Fibroblast of skin of scalp (primary cell): ENCODE measurements at regions not wholly inside any gene's neighbourhood (a gene's known extent, or its start where the extent isn't known, plus 50 kb on each side); places are given as distances from the start of the nearest gene placed in this dataset.

Experiments
- DNase-seq: peaks from one replicate; pipeline ENCODE4 v3.0.0-alpha.2; 2013

DNA sequence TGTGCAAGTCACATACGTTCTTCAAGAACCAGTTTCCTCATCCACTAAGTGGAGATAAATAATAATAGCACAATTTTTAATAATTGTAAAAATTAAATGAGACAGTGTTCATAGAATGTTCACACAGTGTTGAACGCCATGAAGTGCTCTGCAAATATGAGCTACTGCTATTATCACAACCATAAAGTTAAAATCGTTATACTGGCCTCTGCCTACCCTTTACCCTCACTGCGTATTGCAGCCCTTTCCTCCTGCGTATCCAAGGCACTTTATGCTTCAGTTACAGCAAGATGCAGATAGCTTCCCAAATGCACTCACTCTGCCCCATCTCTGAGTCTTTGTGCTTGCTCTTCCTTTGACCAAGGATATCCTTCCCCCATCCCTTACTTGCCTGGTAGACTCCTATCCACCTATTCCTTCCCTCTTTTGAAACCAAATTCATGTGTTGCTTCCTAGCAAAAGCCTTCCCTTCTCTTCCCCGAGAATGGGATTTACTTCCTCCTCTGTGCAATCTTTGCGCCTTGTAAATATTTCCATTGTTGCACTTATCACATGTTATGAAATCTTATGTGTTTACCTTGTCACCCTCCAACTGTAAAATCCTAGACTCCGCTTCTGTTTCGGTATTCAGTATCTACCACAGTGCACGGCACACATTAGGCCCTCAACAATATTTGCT, 196.9 kb downstream of the ADAMTS15 start:
- DNase-seq: no peak

DNA sequence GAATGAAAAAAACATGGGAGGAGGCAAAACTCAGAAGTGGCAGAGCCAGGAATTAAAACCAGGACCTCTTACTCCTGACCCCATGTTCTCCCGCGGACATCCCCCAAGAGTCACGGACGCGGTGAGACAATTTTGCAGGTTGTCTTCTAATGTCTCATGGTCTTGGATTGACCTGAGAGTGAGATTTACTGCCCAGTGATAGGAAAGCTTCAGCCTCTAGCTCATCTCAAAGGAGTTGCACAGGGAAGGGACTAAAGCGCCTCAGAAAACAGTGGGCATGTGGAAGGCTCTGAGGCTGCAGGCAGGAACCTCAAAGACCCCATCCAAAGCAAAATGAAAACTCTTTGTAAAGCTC, 197.4 kb downstream of the ADAMTS15 start:
- no peak for DNase-seq

DNA sequence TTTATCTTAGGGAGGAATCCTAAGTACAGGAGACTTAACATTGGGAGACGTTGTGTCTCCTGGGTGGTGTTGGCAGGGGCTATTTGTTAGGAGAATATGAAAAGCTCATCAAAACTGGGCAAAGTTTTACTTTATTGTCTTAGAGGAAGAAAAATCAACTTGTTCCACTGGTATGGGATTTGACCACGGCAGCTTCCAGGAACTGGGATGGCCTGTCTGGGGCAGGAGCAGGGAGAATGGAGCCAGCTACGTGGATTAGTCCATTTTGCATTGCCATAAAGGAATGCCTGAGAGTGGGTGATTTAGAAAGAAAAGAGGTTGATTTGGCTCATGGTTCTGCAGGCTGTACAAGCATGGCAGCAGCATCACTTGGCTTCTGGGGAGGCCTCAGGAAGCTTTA, 198.4 kb downstream of the ADAMTS15 start:
- no peak for DNase-seq

DNA sequence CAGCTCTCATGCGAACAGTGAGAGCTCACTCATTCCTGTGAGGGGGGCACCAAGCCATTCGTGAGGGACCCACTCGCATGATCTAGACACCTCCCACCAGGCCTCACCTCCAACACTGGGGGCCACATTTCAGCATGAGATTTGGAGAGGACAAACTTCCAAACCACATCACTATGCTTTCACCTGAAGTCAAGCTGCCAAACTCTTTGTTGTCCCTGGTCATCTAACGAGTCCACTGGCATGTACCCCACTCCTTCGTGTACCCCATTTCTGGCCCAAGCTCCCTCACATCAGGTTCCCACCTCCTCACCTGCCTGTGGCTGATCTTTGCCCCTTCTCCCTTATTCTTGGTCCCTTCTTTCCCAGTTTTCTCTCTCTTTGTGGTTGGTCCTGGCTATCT, 198.9 kb downstream of the ADAMTS15 start:
- DNase-seq: no peak

DNA sequence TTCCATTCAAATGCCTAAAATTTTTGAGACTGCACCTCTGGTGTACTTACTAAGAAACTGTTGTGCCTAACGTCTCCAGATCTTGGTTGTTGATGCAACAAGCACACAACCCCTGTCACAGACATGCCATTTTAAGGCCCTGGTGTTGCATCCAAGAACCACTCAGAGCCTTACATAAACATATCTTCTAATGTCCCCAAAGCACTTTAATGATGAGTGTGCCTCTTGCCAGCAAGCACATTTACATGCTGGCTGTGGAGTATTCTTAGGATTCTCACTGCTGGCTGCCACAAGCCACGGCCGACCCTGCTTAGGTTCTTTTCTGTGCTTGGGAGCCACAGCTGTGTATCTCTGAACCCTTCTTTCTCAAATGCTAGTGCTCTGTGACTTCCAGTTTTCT, 201.4 kb downstream of the ADAMTS15 start:
- DNase-seq: no peak

DNA sequence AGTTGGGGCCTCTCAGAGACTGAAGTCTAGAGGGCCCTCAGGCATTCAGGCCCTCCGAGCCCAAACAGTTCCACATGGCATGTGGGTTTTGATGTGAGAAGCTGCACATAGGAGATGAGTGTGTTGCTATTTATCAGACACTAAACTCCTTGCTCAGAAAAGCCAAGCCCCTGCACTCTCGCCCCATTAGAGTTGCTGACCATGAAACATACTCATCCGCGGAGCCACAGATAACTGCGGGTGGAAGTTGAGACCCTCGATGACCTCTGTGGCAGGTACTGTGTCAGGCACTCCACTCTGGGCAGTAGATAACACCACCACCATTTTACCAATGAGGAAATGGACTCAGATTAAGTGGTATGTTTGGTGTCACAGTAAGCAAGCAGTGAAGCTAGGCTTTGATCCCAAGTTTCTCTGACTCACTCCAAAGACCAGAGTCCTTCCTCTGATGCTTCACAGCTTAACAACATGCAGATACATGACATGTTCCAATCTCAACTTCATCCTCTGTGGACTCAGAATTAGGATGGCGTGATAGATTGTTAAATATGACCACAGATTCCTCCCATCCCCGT, 202.1 kb downstream of the ADAMTS15 start:
- DNase-seq: no peak

DNA sequence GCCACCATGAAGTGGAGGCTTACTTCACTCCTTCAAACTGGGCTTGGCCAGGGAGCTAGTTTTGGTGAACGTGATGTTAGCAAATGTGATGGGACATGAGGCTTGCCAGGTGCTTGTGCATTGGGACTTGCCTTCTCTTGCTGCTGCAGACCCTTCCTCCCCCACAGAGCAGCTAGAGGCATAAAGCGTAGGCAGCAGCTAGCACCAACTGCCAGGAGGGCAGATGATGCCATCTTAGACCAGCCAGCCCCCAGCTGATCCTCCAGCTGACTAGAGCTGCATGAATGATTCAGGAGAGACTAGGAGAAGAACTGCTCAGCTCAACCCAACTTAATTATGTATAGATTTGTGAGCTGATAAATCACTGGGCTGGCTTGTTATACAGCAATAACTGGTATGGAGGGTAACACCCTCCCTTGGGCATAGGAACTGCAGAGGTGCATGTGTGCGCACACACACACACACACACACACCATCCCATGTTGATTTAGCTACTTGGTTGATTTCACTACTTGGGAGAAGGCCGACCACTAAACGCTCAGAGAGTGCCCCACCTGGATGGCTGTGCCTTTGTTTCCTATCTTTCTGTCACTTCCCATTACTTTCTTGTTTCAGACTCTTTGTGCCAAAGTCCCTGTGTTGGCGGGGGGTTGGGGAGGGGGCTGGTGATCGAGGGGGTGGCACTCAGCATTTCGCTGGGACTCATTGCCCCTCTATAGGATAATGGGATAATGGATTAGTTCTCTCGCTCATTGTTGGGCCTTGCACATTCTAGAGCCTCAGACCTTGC, 202.8 kb downstream of the ADAMTS15 start:
- DNase-seq: no peak

DNA sequence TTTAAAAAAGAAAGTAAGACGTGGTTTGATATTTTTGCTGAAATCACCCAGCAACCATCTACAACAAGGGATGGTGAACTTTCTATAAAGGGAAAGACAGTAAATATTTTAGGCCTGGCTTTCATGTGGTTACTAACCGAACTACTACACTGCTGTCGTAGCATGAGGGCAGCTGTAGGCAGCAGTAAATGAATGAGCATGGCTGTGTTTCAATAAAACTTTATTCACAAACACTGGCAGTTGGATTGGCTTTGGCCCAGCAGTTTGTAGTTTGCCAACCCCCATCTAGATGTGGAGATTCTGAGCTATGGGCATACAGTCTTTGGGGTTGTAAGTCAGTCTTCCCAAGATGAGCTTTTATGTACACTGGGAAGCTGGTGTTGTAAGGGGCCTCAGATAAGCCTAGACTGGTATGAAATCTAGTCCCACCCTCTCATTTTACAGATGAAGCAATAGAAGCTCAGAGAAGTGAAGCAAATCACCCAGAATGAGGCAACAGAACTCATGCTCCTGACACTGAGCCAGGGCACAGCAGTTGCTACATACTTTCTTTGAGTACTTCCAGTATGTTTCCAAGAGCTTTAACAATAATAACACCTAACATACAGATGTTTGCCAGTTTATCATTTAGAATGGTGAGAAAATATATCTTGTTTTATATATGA, 204.4 kb downstream of the ADAMTS15 start:
- peak; percentile 53 for DNase-seq

DNA sequence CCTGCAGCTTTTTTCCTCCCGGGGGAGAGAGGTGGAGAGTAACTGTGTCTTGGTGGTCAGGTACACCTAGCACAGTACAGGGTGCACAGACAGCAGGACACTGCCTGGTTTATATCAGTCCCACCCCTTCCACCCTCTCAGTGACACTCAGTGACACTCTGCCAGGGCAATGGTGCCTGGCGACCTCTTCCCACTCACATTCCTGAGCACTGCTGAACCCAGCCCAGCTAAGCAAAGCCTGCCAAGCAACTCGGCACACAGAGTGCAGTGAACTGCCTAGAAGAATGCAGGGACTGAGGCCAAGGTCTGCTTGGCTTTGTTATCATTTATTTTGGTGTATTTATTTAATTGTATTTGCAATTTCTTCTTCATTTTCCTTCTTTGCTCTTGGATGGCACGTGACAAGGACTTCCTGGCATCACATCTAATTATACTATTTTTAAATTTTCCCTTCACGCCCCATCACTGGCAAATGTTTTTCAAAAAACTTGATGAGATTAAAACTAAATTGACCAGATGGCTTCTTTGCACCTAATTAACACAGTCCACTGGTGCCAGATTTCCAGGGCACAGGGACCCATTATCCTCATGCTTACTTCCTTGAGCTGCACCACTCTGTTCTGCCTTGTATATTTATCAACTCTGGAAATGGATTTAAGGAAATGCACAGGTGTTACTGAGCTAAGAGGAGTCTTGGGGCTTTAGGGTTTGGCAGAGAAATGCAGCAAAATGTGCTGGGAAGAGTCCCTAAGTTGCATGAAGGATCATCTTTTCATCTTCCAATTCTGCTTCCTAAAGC, 205.6 kb downstream of the ADAMTS15 start:
- peak; percentile 40 for DNase-seq

DNA sequence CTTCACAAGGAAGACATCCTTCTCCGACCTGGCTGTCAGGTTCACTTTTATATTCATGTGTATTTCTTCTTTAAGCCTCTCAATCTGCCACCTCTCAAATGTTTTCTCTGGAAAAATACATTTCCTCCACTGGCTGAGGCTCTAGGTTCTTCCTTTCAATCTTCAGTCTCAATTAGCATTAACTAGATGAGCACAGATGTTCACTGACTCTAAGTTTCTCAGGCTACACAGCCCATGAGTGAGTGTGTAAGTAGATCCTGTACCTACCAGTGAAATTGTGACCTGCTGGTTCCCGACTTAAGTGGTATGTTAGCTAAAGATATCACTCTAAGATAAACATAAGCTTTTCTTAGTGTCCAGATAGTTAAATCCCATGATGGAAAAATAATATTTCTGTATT, 206.9 kb downstream of the ADAMTS15 start:
- no peak for DNase-seq

DNA sequence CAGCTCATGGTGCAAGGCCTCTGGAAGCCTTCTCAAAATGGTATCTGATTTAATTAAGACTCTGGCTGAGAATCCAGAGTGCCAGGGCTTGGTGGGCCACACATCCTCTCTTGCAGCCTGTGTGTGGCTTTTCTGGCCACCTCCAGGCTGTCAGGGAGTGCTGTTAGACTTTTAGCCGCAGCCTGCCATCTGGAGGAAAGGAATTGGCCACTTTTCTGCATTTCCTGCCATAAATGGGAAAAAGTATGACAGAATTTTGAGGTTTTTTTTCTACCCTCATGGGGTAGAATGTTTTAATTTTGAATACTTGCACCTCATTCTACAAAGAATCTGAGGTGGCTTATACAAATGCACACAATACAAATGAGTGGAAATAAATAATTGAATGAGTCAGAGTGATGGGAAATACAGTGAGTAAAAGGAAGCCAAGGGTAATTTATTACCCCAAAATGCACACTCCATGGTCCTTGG, 218.4 kb downstream of the ADAMTS15 start:
- peak; percentile 63 for DNase-seq

DNA sequence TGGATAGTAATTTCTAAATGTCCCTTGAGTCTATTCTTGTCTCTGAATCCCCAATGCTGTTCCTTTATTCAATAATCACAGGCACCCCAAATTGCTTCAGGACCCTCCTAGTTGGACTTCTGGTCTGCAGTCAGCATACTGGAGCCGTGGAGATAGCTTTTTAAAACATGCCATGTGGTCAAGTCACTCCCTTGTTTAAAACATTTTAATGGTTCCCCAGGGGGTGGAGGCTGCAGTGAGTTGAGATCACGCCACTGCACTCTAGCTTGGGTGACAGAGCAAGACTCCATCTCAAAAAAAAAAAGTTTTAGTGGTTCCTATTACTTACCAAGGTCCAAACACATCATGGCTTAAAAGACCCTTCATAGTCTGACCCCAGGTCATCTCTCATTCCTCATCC, 220.3 kb downstream of the ADAMTS15 start:
- DNase-seq: peak; percentile 59

DNA sequence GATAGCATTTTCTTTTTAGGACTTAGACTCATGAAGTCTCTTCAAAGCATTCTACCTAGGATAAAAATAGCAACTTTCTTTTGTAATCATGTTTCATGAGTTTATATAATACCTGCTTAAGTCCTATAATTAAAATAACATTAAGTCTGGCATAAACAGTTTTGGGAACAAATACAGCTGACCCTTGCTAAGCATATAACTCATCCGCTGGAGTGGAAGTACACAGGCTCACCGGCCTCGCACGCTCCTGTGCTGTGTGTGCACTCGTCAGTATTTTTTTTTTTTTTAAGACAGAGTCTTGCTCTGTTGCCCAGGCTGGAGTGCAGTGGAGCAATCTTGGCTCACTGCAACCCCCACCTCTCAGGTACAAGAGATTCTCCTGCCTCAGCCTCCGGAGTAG, 221.8 kb downstream of the ADAMTS15 start:
- DNase-seq: no peak

DNA sequence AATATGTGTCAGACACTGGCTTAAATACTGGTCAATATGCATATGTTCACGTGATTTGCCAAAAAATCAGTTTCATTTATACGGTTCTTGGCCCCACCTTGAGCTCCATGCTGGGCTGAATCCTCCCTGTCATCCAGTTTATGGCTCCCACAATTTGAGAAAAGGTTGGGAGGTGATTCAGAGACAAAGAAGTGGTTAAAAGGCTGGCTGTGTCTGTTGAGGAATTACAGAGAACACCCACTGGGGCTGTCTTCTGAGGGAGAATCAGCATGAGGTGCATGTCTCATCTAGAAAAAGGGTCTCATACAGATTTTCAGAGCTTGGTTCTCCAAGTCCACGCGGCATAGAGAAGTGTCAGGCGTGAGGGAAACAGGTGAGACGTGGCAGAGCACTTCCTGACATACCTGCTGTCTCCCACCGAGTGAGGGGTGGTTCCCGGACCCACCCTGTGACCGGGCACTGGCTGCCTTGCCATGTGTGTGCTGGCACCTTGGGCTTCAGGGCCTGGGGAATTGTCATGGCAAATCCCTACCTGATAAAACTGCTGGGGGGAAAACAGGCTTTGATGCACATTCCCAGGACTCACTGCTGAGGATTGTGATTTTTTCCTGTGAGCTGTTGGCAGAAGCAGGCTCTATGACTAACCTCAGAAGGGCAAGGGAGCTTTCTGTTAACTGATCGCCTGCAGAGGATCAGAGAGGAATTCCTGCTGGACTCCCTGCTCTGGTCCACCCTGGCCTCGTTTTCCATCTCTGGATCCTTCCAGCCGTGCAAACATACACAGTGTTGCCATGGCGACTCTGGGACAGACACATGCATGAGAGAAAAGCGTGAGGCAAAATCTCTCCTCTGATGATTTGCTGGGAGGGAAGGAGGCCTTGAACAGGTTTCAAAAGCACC, 223.6 kb downstream of the ADAMTS15 start:
- DNase-seq: peak; percentile 83

DNA sequence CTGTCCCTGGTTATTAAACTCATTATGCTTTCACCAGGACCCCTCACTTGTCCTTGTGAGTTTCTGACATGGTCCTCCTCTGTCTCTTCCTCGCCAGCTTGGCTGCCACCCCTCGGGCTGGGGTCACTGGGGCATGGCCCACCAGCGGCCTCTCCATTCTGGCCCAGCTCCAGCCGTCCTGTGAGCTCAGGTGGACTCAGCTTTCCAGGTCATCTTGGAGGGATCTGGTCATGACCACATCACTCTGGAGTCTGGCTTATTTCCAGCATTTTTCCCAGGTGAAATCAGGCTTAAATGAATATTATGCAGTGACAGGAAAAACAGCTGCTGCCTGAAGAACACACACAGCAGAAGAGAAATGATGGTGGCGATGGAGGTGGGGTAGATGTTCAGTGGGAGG, 224.5 kb downstream of the ADAMTS15 start:
- DNase-seq: no peak

DNA sequence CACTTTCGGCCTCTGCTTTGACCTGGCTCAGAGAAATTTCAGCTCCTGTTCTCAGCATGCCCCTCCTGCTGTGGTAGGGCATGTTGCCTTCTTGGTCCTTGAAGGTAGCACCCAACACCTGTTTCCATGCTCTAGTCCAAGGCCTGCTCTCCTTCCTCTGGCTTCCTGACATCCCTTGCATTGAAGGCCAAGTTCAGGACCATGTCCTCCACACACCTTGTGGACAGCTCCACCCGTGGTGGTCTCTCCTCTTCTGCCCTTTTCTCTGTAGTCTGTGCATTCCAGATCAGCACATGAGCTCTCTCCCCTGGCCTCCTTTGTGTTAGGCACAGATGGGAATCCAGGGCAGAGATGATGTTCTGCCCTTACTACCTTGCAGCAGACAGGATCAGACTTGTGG, 225.3 kb downstream of the ADAMTS15 start:
- DNase-seq: no peak

DNA sequence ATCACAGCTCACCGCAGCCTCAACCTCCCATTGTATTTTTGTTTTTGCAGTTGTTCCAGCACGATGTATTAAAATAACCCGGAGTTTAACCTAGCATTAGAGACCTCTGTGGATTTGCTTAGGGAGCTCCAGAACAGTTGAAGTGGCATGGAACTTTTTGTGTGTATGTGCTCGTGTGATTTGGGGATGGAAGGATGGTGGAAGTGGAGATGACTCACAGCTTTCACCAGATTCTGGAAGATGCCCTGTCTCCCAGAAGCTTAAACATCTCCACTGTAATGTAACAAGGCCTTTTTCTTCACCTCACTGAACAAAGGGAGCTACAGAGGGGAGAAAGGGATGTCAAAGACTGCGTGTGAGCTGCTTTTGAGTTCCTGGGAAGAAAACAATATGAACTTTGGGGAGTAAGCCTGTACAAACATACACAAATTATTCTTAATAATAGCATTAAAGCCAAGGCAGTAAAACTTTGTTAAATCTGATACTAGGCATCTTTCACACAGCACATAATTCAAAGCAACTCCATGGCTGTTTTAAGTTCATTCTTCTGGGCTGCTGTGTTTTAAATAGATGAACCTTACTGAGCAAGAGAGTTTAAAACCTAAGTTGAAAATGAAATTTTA, 226.4 kb downstream of the ADAMTS15 start:
- peak; percentile 35 for DNase-seq

DNA sequence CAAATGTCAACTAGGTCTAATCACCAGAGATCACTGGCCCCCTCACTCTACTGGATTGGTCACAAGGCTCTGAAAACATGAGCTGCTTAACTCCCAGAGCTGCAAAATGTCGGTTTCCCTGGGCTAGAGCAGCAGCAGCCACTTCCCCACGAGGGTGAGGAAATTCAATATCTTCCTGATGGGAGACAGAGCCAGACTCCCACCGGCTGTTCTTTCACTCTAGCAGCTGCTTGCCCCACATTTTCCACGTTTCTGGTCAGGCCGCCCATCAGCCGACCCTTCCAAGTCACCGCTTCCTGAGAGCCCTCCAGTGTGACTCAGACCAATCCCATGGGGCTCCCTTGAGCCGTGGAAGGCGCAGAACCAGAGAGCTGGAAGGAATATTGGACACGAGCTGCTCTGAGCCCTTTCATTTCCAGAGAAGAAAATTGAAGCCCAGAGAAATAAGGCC, 227.0 kb downstream of the ADAMTS15 start:
- peak; percentile 89 for DNase-seq

DNA sequence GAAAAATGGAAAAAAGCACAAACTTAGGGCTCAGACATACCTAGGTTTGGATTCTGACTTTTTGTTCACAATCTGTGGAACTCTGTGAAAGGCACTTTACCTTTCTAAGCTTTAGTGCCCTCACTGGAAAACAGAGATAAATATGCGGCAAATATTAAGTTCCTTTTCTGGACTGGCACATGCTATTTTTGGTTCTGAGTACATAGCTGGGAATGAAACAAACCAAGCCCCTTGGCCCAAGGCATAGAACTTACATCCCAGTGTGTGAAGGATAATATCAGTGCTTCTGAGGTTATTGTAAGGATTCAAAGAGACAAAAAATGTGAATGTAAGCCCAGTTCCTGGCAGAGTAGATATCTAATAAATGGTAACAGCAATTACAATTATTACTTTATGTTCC, 227.5 kb downstream of the ADAMTS15 start:
- DNase-seq: peak; percentile 28

DNA sequence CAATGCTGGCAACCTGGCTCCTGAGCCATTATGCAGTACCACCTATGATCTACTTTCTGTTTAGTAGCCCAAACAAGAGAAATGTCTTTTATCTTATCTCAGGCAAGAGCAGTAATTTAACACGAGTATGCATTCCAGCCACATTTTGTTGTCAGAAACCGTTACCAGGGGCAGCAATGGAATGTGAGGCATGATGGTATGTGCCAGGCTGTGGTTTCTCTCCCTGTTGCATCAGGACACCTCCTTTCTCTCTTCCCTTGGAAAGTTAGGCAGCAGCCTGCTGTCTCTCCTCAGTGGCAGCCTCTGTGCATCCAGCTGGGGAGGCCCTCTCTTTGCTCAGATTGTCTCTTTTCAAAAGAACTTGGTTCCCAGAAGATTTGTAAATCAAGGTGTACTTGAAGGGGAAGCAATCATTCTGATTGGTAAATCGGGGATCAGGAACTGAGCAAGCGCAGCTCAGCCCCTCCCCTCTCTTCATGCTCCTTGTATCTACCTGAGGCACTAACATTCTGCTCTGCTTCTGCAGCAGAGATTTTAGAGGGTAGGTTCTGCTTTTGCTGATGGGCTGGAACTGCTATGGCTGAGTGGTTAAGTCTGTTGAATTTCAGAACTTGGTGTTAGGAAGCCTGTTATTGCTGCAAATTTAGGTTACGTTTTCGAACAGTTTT, 229.2 kb downstream of the ADAMTS15 start:
- peak; percentile 93 for DNase-seq
